Smooth muscle cell (in vitro differentiated cells): ENCODE measurements at regions not wholly inside any gene's neighbourhood (a gene's known extent, or its start where the extent isn't known, plus 50 kb on each side); places are given as distances from the start of the nearest gene placed in this dataset.

Experiments used
- DNase-seq: peaks from one replicate; lab custom pipeline; 2025; ENCODE audit not compliant: unreplicated experiment; lab: John Stamatoyannopoulos, UW
- H2AFZ ChIP-seq: fragments of 200-600 bp; sonication (generic); 2 replicates; pipeline ENCODE4 v1.6.0; 2016; ENCODE audit warnings: antibody characterized with exemption, low read depth, mild to moderate bottlenecking
- H3F3A ChIP-seq: fragments of 200-600 bp; sonication (generic); 2 replicates; pipeline ENCODE4 v1.6.0; 2017; ENCODE audit warnings: antibody characterized with exemption, low read depth
- H3K27ac ChIP-seq: fragments of 200-600 bp; sonication (generic); 2 replicates; pipeline ENCODE4 v1.5.1; 2016; ENCODE audit warnings: low read depth, mild to moderate bottlenecking
- H3K27me3 ChIP-seq: fragments of 200-600 bp; sonication (generic); 2 replicates; pipeline ENCODE4 v1.6.1; 2016; ENCODE audit warnings: low read depth, mild to moderate bottlenecking
- H3K36me3 ChIP-seq: fragments of 200-600 bp; sonication (generic); 2 replicates; pipeline ENCODE4 v1.5.1; 2016; ENCODE audit warnings: low read depth
- H3K4me1 ChIP-seq: fragments of 200-600 bp; sonication (generic); 2 replicates; pipeline ENCODE4 v1.5.1; 2016; ENCODE audit warnings: low read depth
- H3K4me2 ChIP-seq: fragments of 200-600 bp; sonication (generic); 2 replicates; pipeline ENCODE4 v1.6.0; 2016; ENCODE audit warnings: mild to moderate bottlenecking
- H3K4me3 ChIP-seq: fragments of 200-600 bp; sonication (generic); 2 replicates; pipeline ENCODE4 v1.5.1; 2016; ENCODE audit warnings: mild to moderate bottlenecking
- H3K79me2 ChIP-seq: fragments of 200-600 bp; sonication (generic); 2 replicates; pipeline ENCODE4 v1.6.0; 2016; ENCODE audit warnings: low read depth, mild to moderate bottlenecking
- H3K9ac ChIP-seq: fragments of 200-600 bp; sonication (generic); 2 replicates; pipeline ENCODE4 v1.6.0; 2016; ENCODE audit warnings: low read depth
- H3K9me3 ChIP-seq: fragments of 200-600 bp; sonication (generic); replicated peaks from 2 replicates; pipeline ENCODE4 v1.5.1; 2016; ENCODE audit warnings: low read depth
- H4K20me1 ChIP-seq: fragments of 200-600 bp; sonication (generic); 2 replicates; pipeline ENCODE4 v1.6.0; 2016; ENCODE audit warnings: low read depth
- CTCF ChIP-seq: fragments of 200-600 bp; sonication (generic); IDR thresholded peaks from 2 replicates; pipeline ENCODE4 v1.5.1; 2017; ENCODE audit warnings: borderline replicate concordance, mild to moderate bottlenecking, antibody characterized with exemption; ENCODE audit not compliant: insufficient read depth, poor library complexity, severe bottlenecking
- WGBS: methylation state at CpG from one replicate; pipeline ENCODE4 v1.1.7; 2016; ENCODE audit warnings: low lambda C conversion rate; 5-methylcytosine and 5-hydroxymethylcytosine counted together

GRCh38 chr16:64853551-64853950, 268.3 kb downstream of the CDH11 start:
- no peaks in the 10 kb centered on the region for H3K9me3 ChIP-seq
- H3K36me3 ChIP-seq = no peaks in the 10 kb centered on the region
- no peak overlapping the region for H3K9ac ChIP-seq
- no peaks in the 10 kb centered on the region for H3K79me2 ChIP-seq
- peaks cover 4% of the 10 kb centered on the region for H3K4me1 ChIP-seq
- DNase-seq = no peak
- H4K20me1 ChIP-seq = no peaks in the 10 kb centered on the region
- H3K4me3 ChIP-seq = no peak overlapping the region
- H2AFZ ChIP-seq = no peak overlapping the region
- 77% methylated on average over 2 of the region's 2 CpGs for WGBS
- no peaks in the 10 kb centered on the region for H3K27me3 ChIP-seq
- peaks cover 4% of the 10 kb centered on the region for H3F3A ChIP-seq
- no peak for TF ChIP-seq CTCF
- H3K4me2 ChIP-seq = no peak overlapping the region
- H3K27ac ChIP-seq = no peak overlapping the region

- Histone ChIP-seq H3K4me2 (no peak overlapping the region), H3K79me2 (no peaks in the 10 kb centered on the region), H4K20me1 (no peaks in the 10 kb centered on the region), H3K9me3 (no peaks in the 10 kb centered on the region), H2AFZ (no peak overlapping the region), H3K9ac (no peak overlapping the region), H3K27me3 (no peaks in the 10 kb centered on the region), H3K27ac (no peak overlapping the region), H3K4me3 (no peak overlapping the region), H3F3A (no peaks in the 10 kb centered on the region), H3K4me1 (no peaks in the 10 kb centered on the region), H3K36me3 (no peaks in the 10 kb centered on the region)
- DNase-seq = no peak
- TF ChIP-seq CTCF = no peak
- 90% methylated on average over 3 of the region's 3 CpGs for WGBS
Observed at GRCh38 chr16:64846966-64847365, 274.9 kb downstream of the CDH11 start.

GRCh38 chr16:64845071-64845470, 276.8 kb downstream of the CDH11 start:
- no peak overlapping the region for H2AFZ ChIP-seq
- no peaks in the 10 kb centered on the region for H3K36me3 ChIP-seq
- H3K79me2 ChIP-seq = no peaks in the 10 kb centered on the region
- no peak for DNase-seq
- H3K4me1 ChIP-seq = no peaks in the 10 kb centered on the region
- no peak overlapping the region for H3K4me2 ChIP-seq
- TF ChIP-seq CTCF = no peak
- no peaks in the 10 kb centered on the region for H3K9me3 ChIP-seq
- 80% methylated on average over 2 of the region's 2 CpGs for WGBS
- no peak overlapping the region for H3K27ac ChIP-seq
- H3K4me3 ChIP-seq = no peak overlapping the region
- H3K27me3 ChIP-seq = no peaks in the 10 kb centered on the region
- H4K20me1 ChIP-seq = no peaks in the 10 kb centered on the region
- H3K9ac ChIP-seq = no peak overlapping the region
- H3F3A ChIP-seq = no peaks in the 10 kb centered on the region

- Histone ChIP-seq H3K27ac (no peak overlapping the region), H3K4me1 (no peaks in the 10 kb centered on the region), H3K4me3 (no peak overlapping the region), H3K4me2 (no peak overlapping the region), H3K79me2 (no peaks in the 10 kb centered on the region), H3K9me3 (no peaks in the 10 kb centered on the region), H4K20me1 (no peaks in the 10 kb centered on the region), H3K36me3 (no peaks in the 10 kb centered on the region), H3K9ac (no peak overlapping the region), H3K27me3 (no peaks in the 10 kb centered on the region), H3F3A (no peaks in the 10 kb centered on the region), H2AFZ (no peak overlapping the region)
- TF ChIP-seq CTCF = no peak
- DNase-seq = no peak
Observed at GRCh38 chr16:64841482-64841881, 280.4 kb downstream of the CDH11 start.
